ENCODE measurements at regions not wholly inside any gene's neighbourhood (a gene's known extent, or its start where the extent isn't known, plus 50 kb on each side); places are given as distances from the start of the nearest gene placed in this dataset.

- TF ChIP-seq CTCF (conservative IDR thresholded peaks at IDR 0.05; ENCODE audit: low read length) (no peak), EZH2phosphoT487 (IDR thresholded peaks at IDR 0.05; ENCODE audit: borderline replicate concordance) (no peak)
These were observed 92.9 kb downstream of the ANKRD60 start for GRCh38 chr20:58135441-58136148.
